Hematopoietic multipotent progenitor cell treated with erythropoietin and hydrocortisone succinate and interleukin-3 and kit ligand, for 15 days (in vitro differentiated cells): ENCODE measurements at regions not wholly inside any gene's neighbourhood (a gene's known extent, or its start where the extent isn't known, plus 50 kb on each side); places are given as distances from the start of the nearest gene placed in this dataset.

Experiments
- DNase-seq: peaks from one replicate; pipeline ENCODE4 v3.0.0-alpha.2; 2015; ENCODE audit warnings: low spot score

- DNase-seq, result no peak
These were observed 175.4 kb upstream of the PELI2 start for GRCh38 chr14:55942826-55943225.

- DNase-seq, result no peak
These were observed 173.5 kb upstream of the PELI2 start for GRCh38 chr14:55944757-55945156.

DNA sequence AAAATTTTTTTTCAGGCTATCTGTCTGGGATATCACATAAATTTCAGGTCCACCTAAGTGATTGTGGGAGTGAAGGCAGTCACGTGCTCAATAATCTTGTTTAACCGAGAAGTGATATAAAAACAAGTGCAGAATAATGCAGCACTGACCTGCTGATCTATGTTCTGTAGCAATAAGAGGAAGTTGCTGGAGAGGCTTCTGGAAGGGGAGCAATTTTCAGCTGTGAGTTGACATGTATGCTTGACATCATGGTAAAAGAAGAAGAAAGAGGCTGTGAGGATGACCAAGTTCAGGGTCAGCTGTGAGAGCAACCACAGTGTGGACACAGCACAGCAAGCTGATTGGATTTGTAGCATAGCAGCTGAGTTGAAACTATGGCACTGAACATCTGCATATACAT lies 172.0 kb upstream of the PELI2 start:
- DNase-seq, result no peak

GRCh38 chr14:55948399-55948798 lies 169.8 kb upstream of the PELI2 start:
- no peak for DNase-seq

DNA sequence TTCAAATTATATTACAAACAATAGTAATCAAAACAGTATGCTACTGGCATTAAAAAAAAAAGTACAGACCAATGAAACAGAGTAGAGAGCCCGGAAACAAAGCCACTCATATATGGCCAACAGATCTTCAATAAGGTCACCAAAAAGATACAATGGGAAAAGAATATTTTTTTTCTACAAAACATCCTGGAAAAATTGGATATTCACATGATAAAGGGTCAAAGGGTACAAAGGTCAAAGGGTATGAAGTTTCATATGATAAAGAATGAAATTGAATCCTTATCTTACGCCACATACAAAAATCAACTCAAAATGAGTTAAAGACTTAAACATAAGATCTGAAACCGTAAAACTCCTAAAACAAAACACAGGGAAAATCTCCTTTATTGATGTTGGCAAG lies 168.5 kb upstream of the PELI2 start:
- no peak for DNase-seq

DNA sequence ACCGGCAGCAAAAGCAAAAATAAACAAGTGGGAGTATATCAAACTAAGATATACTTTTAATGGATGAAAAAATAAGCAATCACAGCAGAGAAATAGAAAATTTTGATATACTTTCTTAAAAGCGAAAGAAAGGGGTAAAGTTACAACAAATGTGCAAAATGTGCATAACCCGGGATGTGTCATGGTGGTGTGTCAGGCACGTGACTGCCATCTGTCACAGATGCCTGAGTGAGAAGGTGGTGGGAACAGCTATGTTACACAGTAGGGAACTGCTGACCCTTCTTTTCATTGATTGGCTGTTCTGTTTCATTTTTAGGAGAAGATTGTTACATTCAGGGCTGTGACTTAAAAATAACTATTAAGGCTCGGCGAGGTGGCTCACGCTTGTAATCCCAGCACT lies 168.1 kb upstream of the PELI2 start:
- no peak for DNase-seq

DNA sequence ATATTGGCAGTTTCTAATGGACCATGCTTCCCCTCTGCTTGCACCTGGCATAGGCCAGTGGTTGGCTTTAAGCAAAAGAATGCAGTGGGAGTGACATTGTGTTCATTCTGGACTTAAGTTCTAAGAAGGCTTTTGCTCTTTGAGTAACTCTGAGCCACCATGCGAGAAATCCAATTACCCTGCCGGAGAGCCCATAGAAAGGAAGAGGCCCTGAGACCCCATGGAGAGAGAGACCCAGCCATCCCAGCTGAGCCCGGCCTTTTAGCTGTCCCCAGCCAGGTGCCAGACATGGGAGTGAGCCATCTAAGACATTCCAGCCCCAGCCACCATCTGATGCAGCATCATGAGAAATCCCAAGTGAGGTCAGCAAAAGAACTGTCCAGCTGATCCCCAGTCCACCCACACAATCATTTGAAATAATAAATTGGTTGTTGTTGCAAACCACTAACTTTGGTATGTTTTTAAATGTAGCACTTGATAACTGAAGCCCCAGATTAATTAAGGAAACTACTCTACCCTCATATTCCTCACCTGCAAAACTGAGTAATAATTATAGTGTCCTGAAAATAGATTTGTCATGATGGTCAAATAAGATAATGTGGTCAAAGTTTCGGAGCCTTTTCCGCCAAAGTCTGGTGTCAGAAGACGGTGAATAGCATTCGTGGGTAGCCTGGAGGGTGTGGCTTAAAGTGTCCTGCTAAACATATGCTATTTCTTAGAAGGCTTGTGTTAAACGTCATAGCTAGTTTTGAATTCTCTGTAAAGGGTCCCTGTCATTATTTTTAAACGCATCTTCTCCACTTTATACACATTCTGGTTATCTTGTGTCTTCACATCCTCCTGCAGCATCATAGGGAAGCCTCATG lies 166.6 kb upstream of the PELI2 start:
- DNase-seq, result no peak

DNA sequence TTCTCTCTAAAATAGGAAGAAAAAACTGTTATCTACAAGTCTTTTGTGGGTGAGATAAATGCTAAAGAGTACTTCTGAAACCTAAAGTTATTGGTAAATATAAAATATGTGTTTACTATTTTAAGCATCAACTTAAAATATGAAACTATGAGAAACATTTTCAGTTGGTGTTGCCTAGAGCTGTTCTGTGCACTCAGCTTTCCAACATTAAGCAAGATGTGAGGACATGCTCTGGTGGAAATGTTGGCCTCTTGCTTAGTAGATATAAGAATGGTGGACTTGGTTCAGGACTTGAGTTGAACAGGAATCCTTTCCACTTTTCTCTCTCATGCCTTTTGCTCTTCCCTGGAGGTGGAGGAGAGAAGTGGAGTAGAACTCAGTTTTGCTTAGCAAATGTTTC lies 164.1 kb upstream of the PELI2 start:
- no peak for DNase-seq

DNA sequence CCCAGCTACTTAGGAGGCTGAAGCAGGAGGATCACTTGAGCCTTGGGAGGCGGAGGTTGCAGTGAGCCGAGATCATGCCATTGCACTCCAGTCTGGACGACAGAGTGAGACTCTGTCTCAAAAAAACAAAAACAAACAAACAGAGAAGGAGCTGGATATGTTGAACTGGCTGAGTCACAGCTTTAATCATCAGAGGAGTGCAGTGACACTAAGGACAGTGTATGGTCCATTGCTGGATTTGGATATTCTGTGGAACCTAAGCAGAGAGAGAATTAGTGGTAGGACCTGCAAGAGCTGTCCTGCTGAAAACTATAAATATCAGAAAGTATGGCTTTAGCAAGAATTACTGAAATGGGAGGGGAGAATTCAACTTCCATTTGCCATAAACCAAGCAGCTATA lies 163.0 kb upstream of the PELI2 start:
- DNase-seq, result no peak

- DNase-seq, result no peak
These were observed 160.3 kb upstream of the PELI2 start for GRCh38 chr14:55957950-55958349.

DNA sequence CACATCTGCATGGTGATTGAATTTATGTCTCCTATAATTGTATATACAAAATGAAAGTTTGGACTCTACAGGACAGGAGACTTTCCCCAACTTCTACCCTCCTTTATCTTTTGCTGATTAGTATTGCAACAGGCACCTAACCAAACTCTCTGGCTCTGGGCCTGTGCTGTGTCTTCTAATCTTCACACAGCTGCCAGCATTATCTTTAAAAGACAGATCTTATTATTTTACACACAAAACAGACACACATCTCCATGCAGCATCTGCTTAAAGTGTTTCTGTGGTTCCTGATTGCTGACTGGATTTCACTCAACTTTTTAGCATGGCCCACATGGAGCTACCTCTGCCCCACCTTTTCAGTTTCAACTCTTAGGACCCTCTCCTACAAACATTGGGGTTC lies 154.9 kb upstream of the PELI2 start:
- no peak for DNase-seq

GRCh38 chr14:55964091-55964490 lies 154.1 kb upstream of the PELI2 start:
- DNase-seq, result no peak

GRCh38 chr14:55964821-55965220 lies 153.4 kb upstream of the PELI2 start:
- DNase-seq, result no peak

DNA sequence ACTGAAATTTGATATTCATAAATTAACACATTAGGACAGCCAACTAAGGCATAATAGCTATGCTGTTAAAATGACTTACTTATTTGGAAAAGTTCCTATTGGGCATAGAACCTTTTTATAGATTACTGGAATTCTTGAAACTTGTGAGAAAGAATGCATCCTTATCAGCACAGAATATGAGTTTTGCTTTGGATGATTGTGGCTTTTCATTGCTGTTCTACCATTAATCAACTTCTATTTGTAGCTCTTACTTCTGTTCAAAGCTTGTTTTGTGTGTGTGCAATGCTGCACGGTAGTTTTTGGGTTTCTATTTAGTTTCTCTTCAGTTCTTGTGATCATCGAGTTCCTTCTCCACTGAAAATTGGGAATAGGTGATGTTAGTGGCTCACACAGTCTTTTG lies 152.4 kb upstream of the PELI2 start:
- no peak for DNase-seq

DNA sequence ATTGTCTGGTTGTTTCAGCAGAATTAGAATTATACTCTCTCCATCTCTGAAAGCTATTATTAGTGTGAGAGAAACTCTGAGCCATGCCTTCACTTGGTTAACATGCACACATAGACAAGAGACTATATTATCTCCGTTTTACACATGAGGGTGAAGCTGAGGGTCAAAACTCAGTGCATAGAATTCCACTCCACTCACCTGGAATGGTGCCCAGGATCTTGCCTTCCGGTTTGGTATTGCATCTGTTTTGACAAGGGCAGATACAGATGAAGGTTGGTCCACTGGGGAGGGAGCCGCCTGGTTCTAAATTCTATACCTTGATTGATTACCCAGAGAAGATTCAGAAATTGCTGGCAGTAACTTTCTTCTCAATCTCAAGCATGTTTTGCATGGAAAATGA lies 149.5 kb upstream of the PELI2 start:
- DNase-seq, result no peak

GRCh38 chr14:55973285-55973800 lies 144.9 kb upstream of the PELI2 start:
- DNase-seq, result no peak

DNA sequence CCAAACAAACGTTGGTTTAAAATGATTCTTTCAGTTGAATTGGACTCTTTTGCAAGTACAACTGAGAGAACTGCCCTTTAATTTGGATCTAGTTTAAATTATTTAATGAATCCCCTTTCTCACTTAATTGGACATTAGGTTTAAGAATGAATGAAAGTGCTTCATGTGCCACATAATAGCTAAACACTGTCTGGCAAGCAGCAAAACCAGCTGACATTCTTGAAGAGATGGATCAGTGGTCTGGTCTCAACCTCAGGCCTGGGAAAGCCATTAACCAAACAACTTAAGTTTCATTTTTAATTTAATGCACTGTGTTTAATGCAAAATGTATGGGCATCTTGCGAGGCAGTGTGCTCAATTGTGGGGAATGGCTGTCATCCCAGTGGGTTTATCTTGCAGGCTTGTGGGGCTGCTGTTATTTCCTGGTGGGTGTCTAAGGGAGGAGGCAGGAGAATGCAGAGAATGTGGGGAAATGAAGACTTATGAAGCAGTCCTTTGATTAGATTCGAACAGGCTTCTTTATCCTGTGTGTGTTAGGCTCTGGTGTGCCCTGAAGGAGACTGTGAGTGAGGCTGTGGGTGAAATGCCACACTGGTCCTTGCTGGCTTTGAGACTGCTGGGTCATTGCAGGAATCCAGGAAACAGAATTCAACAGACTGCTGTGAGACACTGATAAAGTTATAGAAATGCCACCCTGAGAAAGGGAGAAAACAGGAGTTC lies 144.1 kb upstream of the PELI2 start:
- no peak for DNase-seq

GRCh38 chr14:55975281-55975910 lies 142.8 kb upstream of the PELI2 start:
- no peak for DNase-seq

- no peak for DNase-seq
These were observed 142.0 kb upstream of the PELI2 start for GRCh38 chr14:55976219-55976618.

DNA sequence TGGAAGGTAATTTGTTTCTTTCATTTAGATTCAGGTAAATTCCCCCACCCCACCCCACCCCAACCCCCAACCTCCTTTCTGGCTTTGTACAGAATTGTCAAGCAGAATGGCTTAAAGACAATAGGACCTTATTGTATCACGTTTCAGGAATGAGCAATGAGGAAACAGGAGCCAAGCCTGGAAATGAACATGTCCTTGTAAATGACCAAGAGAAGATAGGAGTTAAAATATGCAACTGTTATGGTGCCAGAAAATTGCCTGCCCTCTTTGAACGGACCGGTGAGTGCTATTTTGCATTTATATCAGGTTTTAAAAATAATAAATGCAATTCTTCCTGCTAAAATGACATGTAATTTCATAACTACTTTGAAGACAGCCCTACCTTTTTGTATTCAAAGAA lies 141.6 kb upstream of the PELI2 start:
- DNase-seq, result no peak

- DNase-seq, result no peak
These were observed 140.6 kb upstream of the PELI2 start for GRCh38 chr14:55977392-55978150.

DNA sequence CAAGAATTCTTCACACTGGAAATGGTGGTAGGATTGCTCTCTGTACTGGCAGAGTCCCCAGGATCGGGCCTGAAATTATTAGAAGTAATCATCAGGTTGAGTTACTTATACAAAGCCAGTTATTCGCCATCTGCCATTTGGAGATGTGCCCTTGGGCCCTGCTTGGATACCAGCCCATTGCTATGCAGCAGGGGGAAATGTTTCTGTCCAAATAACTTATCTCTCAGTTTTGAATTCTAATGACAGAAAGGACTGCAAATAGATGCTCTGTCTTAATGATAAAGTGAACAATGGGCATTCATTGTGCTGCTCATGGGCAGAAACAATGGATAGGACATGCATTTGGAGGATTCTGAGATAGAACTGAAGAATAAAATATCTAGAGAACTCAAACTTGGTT lies 139.1 kb upstream of the PELI2 start:
- DNase-seq, result no peak
